Frontal cortex (tissue), 3 donors: ENCODE measurements at regions not wholly inside any gene's neighbourhood (a gene's known extent, or its start where the extent isn't known, plus 50 kb on each side); places are given as distances from the start of the nearest gene placed in this dataset.
"Not testable (repeated sequence)": the region's sequence is repeated elsewhere in the genome, so short reads cannot be mapped to it uniquely, and the experiment has no call there.

Experiments
- DNase-seq, 2 donors: peaks; one replicate each; pipeline ENCODE4 v3.0.0; 2012; ENCODE audit warnings: low spot score in 2 of 2
- FAIRE-seq: peaks from 2 replicates; lab custom pipeline; 2012; peaks lifted over from hg19 to GRCh38; lab: Jason Lieb, UNC
- donor health status: control.
- donor health status: control.
- donor health status: control.

GRCh38 chr5:82489683-82490082 is 211.5 kb upstream of the RPS23 start:
- FAIRE-seq, result no peak

GRCh38 chr5:82487131-82487530 is 209.0 kb upstream of the RPS23 start:
- FAIRE-seq (no peak), DNase-seq (no peak)

More at GRCh38 chr5:82489683-82490082, 211.5 kb upstream of the RPS23 start:
- no peak for DNase-seq

- FAIRE-seq (no peak), DNase-seq (no peak)
Measured at GRCh38 chr5:82480331-82480730, 202.2 kb upstream of the RPS23 start.

- DNase-seq, result no peak
- no peak for FAIRE-seq
Measured at GRCh38 chr5:82476155-82476554, 198.0 kb upstream of the RPS23 start.

- DNase-seq (no peak), FAIRE-seq (no peak)
Measured at GRCh38 chr5:82473262-82473661, 195.1 kb upstream of the RPS23 start.

GRCh38 chr5:82470185-82470994 is 192.2 kb upstream of the RPS23 start:
- no peak for DNase-seq
- FAIRE-seq, result no peak

DNA sequence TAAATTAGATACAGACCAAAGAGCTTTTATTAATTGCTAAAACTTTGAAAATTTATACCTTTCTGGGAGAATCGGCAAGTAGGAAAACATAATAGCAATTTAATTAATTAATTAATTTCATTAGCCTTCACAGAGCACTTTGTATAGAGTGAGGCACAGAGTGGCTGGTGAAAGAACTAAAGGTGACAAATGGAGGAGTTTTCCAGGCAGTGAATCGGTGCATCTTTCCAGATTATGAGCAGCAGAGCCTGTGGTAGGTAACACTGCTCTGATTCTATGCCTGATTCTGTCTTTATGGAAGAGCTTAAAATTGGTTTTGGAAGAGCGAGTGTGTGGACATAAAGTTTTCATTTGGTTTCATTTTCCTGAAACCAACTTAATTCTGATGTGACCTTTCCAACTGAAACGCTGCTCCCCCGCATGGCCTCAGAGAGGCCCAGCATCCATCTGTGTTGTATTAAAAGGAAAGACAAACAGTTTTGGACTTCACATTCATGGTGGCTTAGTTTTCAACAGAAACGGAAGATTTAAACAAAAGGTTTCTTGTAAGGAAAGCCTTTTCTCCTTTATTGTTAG is 188.9 kb upstream of the RPS23 start:
- DNase-seq (no peak), FAIRE-seq (no peak)

GRCh38 chr5:82465235-82465634 is 187.1 kb upstream of the RPS23 start:
- FAIRE-seq (no peak), DNase-seq (no peak)

GRCh38 chr5:82459626-82460025 is 181.5 kb upstream of the RPS23 start:
- FAIRE-seq (no peak), DNase-seq (no peak)

GRCh38 chr5:82455317-82455716 is 177.2 kb upstream of the RPS23 start:
- DNase-seq, FAIRE-seq: not testable (repeated sequence)

DNA sequence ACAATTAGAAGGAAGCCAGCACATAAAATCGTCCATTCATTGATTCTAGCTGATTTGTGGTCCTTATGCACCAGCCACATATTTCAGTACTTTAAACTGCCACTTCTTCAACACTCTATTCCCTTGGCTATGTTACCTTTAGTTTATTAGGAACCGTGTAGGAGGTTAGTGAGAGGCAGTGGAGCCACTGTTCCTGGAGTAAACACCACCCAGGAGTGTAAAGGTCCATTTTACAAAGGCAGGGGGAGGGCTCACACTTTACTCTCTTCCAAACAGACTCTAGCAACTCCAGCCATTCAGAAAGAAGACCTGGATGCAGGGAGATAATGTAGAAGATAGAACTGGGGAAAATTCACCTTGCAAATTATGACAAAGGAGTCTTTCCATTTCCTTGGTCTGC is 170.2 kb upstream of the RPS23 start:
- DNase-seq (no peak), FAIRE-seq (no peak)

GRCh38 chr5:82447913-82448312 is 169.8 kb upstream of the RPS23 start:
- DNase-seq, result no peak
- FAIRE-seq, result no peak

GRCh38 chr5:82446809-82447208 is 168.7 kb upstream of the RPS23 start:
- DNase-seq (no peak), FAIRE-seq (no peak)

- DNase-seq, result no peak
- FAIRE-seq, result no peak
Measured at GRCh38 chr5:82445726-82446335, 167.7 kb upstream of the RPS23 start.

DNA sequence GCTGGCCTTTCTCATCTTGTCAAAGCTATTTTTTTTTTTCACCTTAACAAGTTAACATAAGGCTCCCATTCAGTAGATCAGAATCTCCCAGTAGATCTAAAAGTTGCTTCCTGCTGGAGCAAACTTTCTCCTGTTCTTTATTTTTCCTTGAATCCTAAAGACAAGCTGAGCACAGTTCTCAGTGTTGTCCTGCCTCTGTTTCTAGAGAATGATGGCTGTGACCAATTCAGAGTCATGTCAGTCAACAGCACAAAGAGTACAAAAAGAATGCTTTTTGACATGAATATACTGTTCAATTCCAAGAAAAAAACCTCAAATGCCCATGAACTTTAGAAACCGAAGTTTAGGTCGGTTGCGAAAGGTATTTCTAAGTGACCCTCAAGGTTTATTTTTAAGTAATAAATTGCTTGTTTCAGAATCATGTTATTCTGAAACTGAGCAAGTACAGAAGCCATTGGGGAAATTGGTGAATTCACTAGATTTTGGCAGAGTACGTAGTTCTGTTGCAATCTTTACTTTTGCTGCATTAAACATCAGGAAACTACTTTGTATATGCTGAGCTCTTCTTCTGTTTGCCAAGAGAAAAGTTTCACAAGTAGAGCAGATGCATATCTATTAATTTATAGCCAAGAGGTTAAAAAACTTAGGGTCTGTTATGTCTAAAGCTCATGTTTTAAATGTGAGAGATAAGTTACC is 161.7 kb upstream of the RPS23 start:
- no peak for DNase-seq
- no peak for FAIRE-seq

- not testable (repeated sequence) for DNase-seq, FAIRE-seq
Measured at GRCh38 chr5:82437565-82437964, 159.4 kb upstream of the RPS23 start.

DNA sequence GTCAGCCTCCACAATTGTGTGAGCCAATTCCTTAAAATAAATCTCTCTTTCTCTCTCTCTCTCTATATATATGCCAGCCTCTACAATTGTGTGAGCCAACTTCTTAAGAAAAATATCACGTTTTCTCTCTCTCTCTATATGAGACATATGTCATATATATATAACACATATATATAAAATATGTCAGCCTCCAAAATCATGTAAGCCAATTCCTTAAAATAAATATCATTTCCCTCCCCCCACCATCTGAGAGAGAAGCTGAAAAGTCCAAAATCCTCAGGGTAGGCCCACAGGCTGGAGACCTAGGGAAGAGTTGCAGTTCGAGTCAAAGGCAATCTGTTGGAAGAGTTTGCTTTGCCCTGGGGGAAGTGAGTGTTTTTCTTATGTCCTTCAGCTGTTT is 158.1 kb upstream of the RPS23 start:
- FAIRE-seq, result no peak
- DNase-seq, result no peak

GRCh38 chr5:82434696-82435660 is 156.8 kb upstream of the RPS23 start:
- not testable (repeated sequence) for FAIRE-seq, DNase-seq

GRCh38 chr5:82426464-82427154 is 148.5 kb upstream of the RPS23 start:
- FAIRE-seq (no peak), DNase-seq (no peak)
